GM21526 (cell line): ENCODE measurements at regions not wholly inside any gene's neighbourhood (a gene's known extent, or its start where the extent isn't known, plus 50 kb on each side); places are given as distances from the start of the nearest gene placed in this dataset.

Source experiments
- ATAC-seq: cut with Tn5 transposase; IDR thresholded peaks from one replicate; pipeline ENCODE4 v1.9.1; 2021; ENCODE audit warnings: moderate library complexity; ENCODE audit not compliant: unreplicated experiment, low FRiP score

GRCh38 chr4:156255230-156256007, 301.8 kb upstream of the CTSO start:
- ATAC-seq = no peak

- no peak for ATAC-seq
Observed at GRCh38 chr4:156252358-156252921, 298.8 kb upstream of the CTSO start.

- ATAC-seq = no peak
Observed at GRCh38 chr4:156251373-156252065, 297.9 kb upstream of the CTSO start.

GRCh38 chr4:156248917-156249316, 295.3 kb upstream of the CTSO start:
- no peak for ATAC-seq

- ATAC-seq = no peak
Observed at GRCh38 chr4:156247470-156247869, 293.8 kb upstream of the CTSO start.

- ATAC-seq = no peak
Observed at GRCh38 chr4:156243015-156243414, 289.3 kb upstream of the CTSO start.

- ATAC-seq = no peak
Observed at GRCh38 chr4:156242390-156242789, 288.7 kb upstream of the CTSO start.

GRCh38 chr4:156241896-156242295, 288.2 kb upstream of the CTSO start:
- no peak for ATAC-seq

GRCh38 chr4:156238171-156238570, 284.5 kb upstream of the CTSO start:
- ATAC-seq = no peak

- no peak for ATAC-seq
Observed at GRCh38 chr4:156237231-156237630, 283.6 kb upstream of the CTSO start.

GRCh38 chr4:156230176-156230575, 276.5 kb upstream of the CTSO start:
- ATAC-seq = no peak

- ATAC-seq = no peak
Observed at GRCh38 chr4:156228676-156229075, 275.0 kb upstream of the CTSO start.

- no peak for ATAC-seq
Observed at GRCh38 chr4:156227321-156227720, 273.7 kb upstream of the CTSO start.

GRCh38 chr4:156223985-156224384, 270.3 kb upstream of the CTSO start:
- no peak for ATAC-seq

- ATAC-seq = no peak
Observed at GRCh38 chr4:156217236-156217635, 263.6 kb upstream of the CTSO start.

- peak; percentile 96 for ATAC-seq
Observed at GRCh38 chr4:156201050-156201449, 247.4 kb upstream of the CTSO start.

GRCh38 chr4:156198511-156198910, 244.8 kb upstream of the CTSO start:
- no peak for ATAC-seq

GRCh38 chr4:156197216-156197615, 243.6 kb upstream of the CTSO start:
- no peak for ATAC-seq

- ATAC-seq = no peak
Observed at GRCh38 chr4:156196722-156197121, 243.1 kb upstream of the CTSO start.

- peak; percentile 96 for ATAC-seq
Observed at GRCh38 chr4:156195914-156196313, 242.2 kb upstream of the CTSO start.

GRCh38 chr4:156194896-156195295, 241.2 kb upstream of the CTSO start:
- no peak for ATAC-seq

- ATAC-seq = no peak
Observed at GRCh38 chr4:156193800-156194199, 240.1 kb upstream of the CTSO start.
